ENCODE measurements at regions not wholly inside any gene's neighbourhood (a gene's known extent, or its start where the extent isn't known, plus 50 kb on each side); places are given as distances from the start of the nearest gene placed in this dataset.

GRCh38 chr15:38660738-38661137 is 96.1 kb upstream of the RASGRP1 start:
- intact Hi-C loops (cut with DNase I; ENCODE audit: low total_unique reads): no loop called here
- no peak for TF ChIP-seq POLR2A (IDR thresholded peaks at IDR 0.05)
- TF ChIP-seq POLR2AphosphoS5 (IDR thresholded peaks at IDR 0.05): no peak
- no peak for TF ChIP-seq CTCF (IDR thresholded peaks at IDR 0.05 in 8 of 11, conservative IDR thresholded peaks at IDR 0.05 in 3 of 11)
- WGBS, 5 donors: 72 to 90% (median 81%) methylated on average over 1 of the region's 1 CpG
- Histone ChIP-seq H3K4me1 (peaks cover 0 to 11% (median 0%) of the 10 kb centered on the region in 6 donors), H3K27me3 (replicated peaks in 1 of 7) (no peaks in the 10 kb centered on the region), H3K4me3 (no peak overlapping the region), H3K9me3 (no peaks in the 10 kb centered on the region), H3K27ac (no peak overlapping the region), H3K36me3 (no peaks in the 10 kb centered on the region)
- DNase-seq: no peak

GRCh38 chr15:38662033-38662802 is 97.6 kb upstream of the RASGRP1 start:
- H3K27me3 ChIP-seq (replicated peaks in 1 of 7): no peaks in the 10 kb centered on the region
- H3K9me3 ChIP-seq: no peaks in the 10 kb centered on the region
- no peaks in the 10 kb centered on the region for H3K36me3 ChIP-seq
- TF ChIP-seq POLR2AphosphoS5 (IDR thresholded peaks at IDR 0.05): no peak
- no peak for TF ChIP-seq CTCF (IDR thresholded peaks at IDR 0.05 in 8 of 11, conservative IDR thresholded peaks at IDR 0.05 in 3 of 11)
- TF ChIP-seq POLR2A (IDR thresholded peaks at IDR 0.05): no peak
- H3K4me1 ChIP-seq: peaks cover 0 to 22% (median 7%) of the 10 kb centered on the region in 6 donors
- intact Hi-C loops (cut with DNase I; ENCODE audit: low total_unique reads): no loop called here
- H3K27ac ChIP-seq: no peak overlapping the region
- WGBS, 5 donors: 65 to 83% (median 70%) methylated on average over 5 of the region's 5 CpGs
- no peak overlapping the region for H3K4me3 ChIP-seq
- DNase-seq: no peak

- Histone ChIP-seq H3K27me3 (replicated peaks in 1 of 7) (no peaks in the 10 kb centered on the region), H3K27ac (no peak overlapping the region), H3K9me3 (no peaks in the 10 kb centered on the region), H3K4me3 (no peak overlapping the region), H3K36me3 (no peaks in the 10 kb centered on the region), H3K4me1 (peaks cover 0 to 27% (median 12%) of the 10 kb centered on the region in 6 donors)
- WGBS, 5 donors: 87 to 97% (median 87%) methylated on average over 2 of the region's 2 CpGs
- TF ChIP-seq POLR2AphosphoS5 (IDR thresholded peaks at IDR 0.05) (no peak), POLR2A (IDR thresholded peaks at IDR 0.05) (no peak), CTCF (IDR thresholded peaks at IDR 0.05 in 8 of 11, conservative IDR thresholded peaks at IDR 0.05 in 3 of 11) (no peak)
- intact Hi-C loops (cut with DNase I; ENCODE audit: low total_unique reads): no loop called here
- no peak for DNase-seq
These were observed 98.2 kb upstream of the RASGRP1 start for GRCh38 chr15:38662805-38663204.

- Histone ChIP-seq H3K27me3 (replicated peaks in 1 of 7) (no peaks in the 10 kb centered on the region), H3K27ac (no peak overlapping the region), H3K9me3 (no peaks in the 10 kb centered on the region), H3K4me1 (peaks cover 0 to 48% (median 22%) of the 10 kb centered on the region in 6 donors), H3K36me3 (no peaks in the 10 kb centered on the region), H3K4me3 (no peak overlapping the region)
- intact Hi-C loops (cut with DNase I; ENCODE audit: low total_unique reads): no loop called here
- 85 to 94% (median 90%) methylated on average over 3 of the region's 3 CpGs for WGBS, 5 donors
- no peak for DNase-seq
- TF ChIP-seq POLR2AphosphoS5 (IDR thresholded peaks at IDR 0.05) (no peak), CTCF (IDR thresholded peaks at IDR 0.05 in 8 of 11, conservative IDR thresholded peaks at IDR 0.05 in 3 of 11) (no peak), POLR2A (IDR thresholded peaks at IDR 0.05) (no peak)
These were observed 101.1 kb upstream of the RASGRP1 start for GRCh38 chr15:38665586-38666305.

Measured in spleen (tissue), 11 donors.